H9 (cell line): ENCODE measurements at regions not wholly inside any gene's neighbourhood (a gene's known extent, or its start where the extent isn't known, plus 50 kb on each side); places are given as distances from the start of the nearest gene placed in this dataset.

Experiments
- DNase-seq: peaks from one replicate; pipeline ENCODE4 v3.0.0-alpha.2; 2017
- H2AFZ ChIP-seq: one replicate; pipeline ENCODE4 v1.6.1; 2013; ENCODE audit warnings: mild to moderate bottlenecking, low read length, control low read depth, moderate library complexity
- H2AK5ac ChIP-seq: 2 replicates; pipeline ENCODE4 v1.6.1; 2013; ENCODE audit warnings: low read length, control low read depth, mixed read lengths; ENCODE audit not compliant: insufficient read length
- H2BK120ac ChIP-seq: one replicate; pipeline ENCODE4 v1.6.1; 2013; ENCODE audit warnings: low read depth, mild to moderate bottlenecking, low read length, control low read depth, inconsistent platforms; ENCODE audit not compliant: poor library complexity, severe bottlenecking
- H2BK12ac ChIP-seq: 2 replicates; pipeline ENCODE4 v1.6.1; 2013; ENCODE audit warnings: low read length, control low read depth, mixed read lengths, low read depth; ENCODE audit not compliant: insufficient read length
- H2BK15ac ChIP-seq: 2 replicates; pipeline ENCODE4 v1.6.1; 2013; ENCODE audit warnings: low read depth, low read length, control low read depth
- H2BK20ac ChIP-seq: one replicate; pipeline ENCODE4 v1.6.1; 2013; ENCODE audit warnings: low read depth, mild to moderate bottlenecking, low read length, control low read depth, inconsistent platforms; ENCODE audit not compliant: poor library complexity, severe bottlenecking
- H2BK5ac ChIP-seq: 2 replicates; pipeline ENCODE4 v1.6.1; 2013; ENCODE audit warnings: low read length, control low read depth, mixed read lengths; ENCODE audit not compliant: insufficient read length
- H3K14ac ChIP-seq: 2 replicates; pipeline ENCODE4 v1.6.1; 2013; ENCODE audit warnings: low read length, control low read depth; ENCODE audit not compliant: insufficient read depth
- H3K18ac ChIP-seq: 2 replicates; pipeline ENCODE4 v1.6.1; 2013; ENCODE audit warnings: low read depth, mild to moderate bottlenecking, mixed read lengths, low read length, control low read depth; ENCODE audit not compliant: insufficient read length
- H3K23ac ChIP-seq: 2 replicates; pipeline ENCODE4 v1.6.1; 2013; ENCODE audit warnings: low read length, control low read depth, mixed read lengths, low read depth; ENCODE audit not compliant: insufficient read length
- H3K23me2 ChIP-seq: 2 replicates; pipeline ENCODE4 v1.6.1; 2013; ENCODE audit warnings: low read depth, mild to moderate bottlenecking, mixed read lengths, low read length, control low read depth; ENCODE audit not compliant: insufficient read length, poor library complexity, severe bottlenecking
- H3K27ac ChIP-seq: 2 replicates; pipeline ENCODE4 v1.5.1; 2013; ENCODE audit warnings: low read length, control low read depth, mixed read lengths, low read depth; ENCODE audit not compliant: insufficient read length
- H3K27me3 ChIP-seq: 2 replicates; pipeline ENCODE4 v1.6.1; 2013; ENCODE audit warnings: low read length, control low read depth, inconsistent platforms; ENCODE audit not compliant: insufficient read depth
- H3K4ac ChIP-seq: 2 replicates; pipeline ENCODE4 v1.6.1; 2013; ENCODE audit warnings: low read depth, mild to moderate bottlenecking, control low read depth, inconsistent platforms, low read length, moderate library complexity
- H3K4me1 ChIP-seq: 2 replicates; pipeline ENCODE4 v1.6.1; 2013; ENCODE audit warnings: low read length, control low read depth, inconsistent platforms; ENCODE audit not compliant: insufficient read depth
- H3K4me2 ChIP-seq: 2 replicates; pipeline ENCODE4 v1.6.1; 2013; ENCODE audit warnings: low read length, control low read depth, mixed read lengths; ENCODE audit not compliant: insufficient read length, insufficient read depth
- H3K56ac ChIP-seq: 2 replicates; pipeline ENCODE4 v1.6.1; 2013; ENCODE audit warnings: low read depth, mild to moderate bottlenecking, mixed read lengths, low read length, control low read depth; ENCODE audit not compliant: insufficient read length
- H3K79me1 ChIP-seq: 2 replicates; pipeline ENCODE4 v1.6.1; 2013; ENCODE audit warnings: low read depth, mild to moderate bottlenecking, moderate library complexity, low read length, control low read depth, inconsistent platforms; ENCODE audit not compliant: insufficient read depth, poor library complexity, severe bottlenecking
- H3K79me2 ChIP-seq: 2 replicates; pipeline ENCODE4 v1.6.1; 2013; ENCODE audit warnings: low read length, control low read depth, inconsistent platforms; ENCODE audit not compliant: insufficient read depth
- H3K9ac ChIP-seq: 2 replicates; pipeline ENCODE4 v1.6.1; 2013; ENCODE audit warnings: low read length, control low read depth, mixed read lengths; ENCODE audit not compliant: insufficient read length; ENCODE audit errors: extremely low read depth
- H3K9me3 ChIP-seq: one replicate; pipeline ENCODE4 v1.6.1; 2013; ENCODE audit warnings: low read depth, low read length, inconsistent platforms; ENCODE audit not compliant: control insufficient read depth
- H3T11ph ChIP-seq: one replicate; pipeline ENCODE4 v1.6.1; 2013; ENCODE audit warnings: mild to moderate bottlenecking, low read length, control low read depth, inconsistent platforms
- H4K20me1 ChIP-seq: one replicate; pipeline ENCODE4 v1.6.1; 2013; ENCODE audit not compliant: control insufficient read depth, insufficient read length, insufficient read depth
- H4K5ac ChIP-seq: 2 replicates; pipeline ENCODE4 v1.6.1; 2013; ENCODE audit warnings: low read depth, mild to moderate bottlenecking, mixed read lengths, low read length, control low read depth; ENCODE audit not compliant: insufficient read length
- H4K8ac ChIP-seq: replicated peaks from 2 replicates; pipeline ENCODE4 v1.6.1; 2013; ENCODE audit warnings: low read length, control low read depth, mixed read lengths, low read depth; ENCODE audit not compliant: insufficient read length
- H4K91ac ChIP-seq: 2 replicates; pipeline ENCODE4 v1.6.1; 2013; ENCODE audit warnings: low read depth, mild to moderate bottlenecking, moderate library complexity, mixed read lengths, low read length, control low read depth; ENCODE audit not compliant: insufficient read length
- H3K27ac Mint-ChIP-seq, 3 experiments: 2 replicates in 2 of 3; 3 replicates in 1 of 3; pipeline ENCODE4 v1.8.0; 2020 to 2021; ENCODE audit warnings: mixed read lengths in 3 of 3, mild to moderate bottlenecking in 1 of 3, moderate library complexity in 1 of 3
- H3K27me3 Mint-ChIP-seq: 2 replicates; pipeline ENCODE4 v1.8.0; 2021; ENCODE audit warnings: low read depth, mild to moderate bottlenecking, moderate library complexity, mixed read lengths
- H3K36me3 Mint-ChIP-seq, 3 experiments: 2 replicates in 2 of 3; 3 replicates in 1 of 3; pipeline ENCODE4 v1.8.0; 2020 to 2021; ENCODE audit warnings: low read depth in 3 of 3, mixed read lengths in 3 of 3; ENCODE audit not compliant: insufficient read depth in 1 of 3
- H3K4me1 Mint-ChIP-seq, 2 experiments: 2 replicates each; pipeline ENCODE4 v1.8.0; 2020; ENCODE audit warnings: mixed read lengths in 2 of 2
- H3K4me3 Mint-ChIP-seq, 2 experiments: 2 replicates in 1 of 2; 3 replicates in 1 of 2; pipeline ENCODE4 v1.8.0; 2020 to 2021; ENCODE audit warnings: mild to moderate bottlenecking in 2 of 2, mixed read lengths in 2 of 2, moderate library complexity in 1 of 2
- H3K9me3 Mint-ChIP-seq, 2 experiments: 2 replicates in 1 of 2; 3 replicates in 1 of 2; pipeline ENCODE4 v1.8.0; 2020; ENCODE audit warnings: mild to moderate bottlenecking in 2 of 2, mixed read lengths in 2 of 2, moderate library complexity in 1 of 2
- CTCF ChIP-seq: fragments of 200-600 bp; sonication (generic); conservative IDR thresholded peaks from 3 replicates; pipeline ENCODE4 v1.8.0; 2021; ENCODE audit warnings: antibody characterized with exemption, mild to moderate bottlenecking
- WGBS: extraction: QIAGEN DNeasy Blood & Tissue Kit; methylation state at CpG from one replicate; pipeline ENCODE4 v1.1.7; 2013; ENCODE audit warnings: missing lambda C conversion rate, low lambda C conversion rate, mixed read lengths; ENCODE audit not compliant: insufficient read length; ENCODE audit errors: extremely low coverage; 5-methylcytosine and 5-hydroxymethylcytosine counted together

- H2BK12ac ChIP-seq = no peak overlapping the region
- H4K5ac ChIP-seq = no peak overlapping the region
- no peaks in the 10 kb centered on the region for H4K20me1 ChIP-seq
- Mint-ChIP-seq H3K4me1 (peaks cover 16 to 28% of the 10 kb centered on the region in 2 experiments), H3K36me3 (no peaks in the 10 kb centered on the region), H3K27me3 (no peaks in the 10 kb centered on the region), H3K27ac (0 out of 7 replicates have a peak overlapping the region, but pooled peaks of 1 of the 3 experiments have one; percentile 22), H3K9me3 (no peaks in the 10 kb centered on the region), H3K4me3 (no peak overlapping the region)
- H3K4ac ChIP-seq = no peak overlapping the region
- no peak overlapping the region for H3K56ac ChIP-seq
- H3K4me1 ChIP-seq = peaks cover 3% of the 10 kb centered on the region; the same call in 1 of the 2 replicates
- H3K14ac ChIP-seq = no peak overlapping the region
- H3K18ac ChIP-seq = no peak overlapping the region
- WGBS = no CpG with 5 or more reads among the region's 2 CpGs
- no peaks in the 10 kb centered on the region for H3K79me2 ChIP-seq
- no peak overlapping the region for H3T11ph ChIP-seq
- no peak overlapping the region for H2AFZ ChIP-seq
- TF ChIP-seq CTCF = no peak
- H3K4me2 ChIP-seq = no peak overlapping the region
- H3K79me1 ChIP-seq = no peaks in the 10 kb centered on the region
- H3K27me3 ChIP-seq = no peaks in the 10 kb centered on the region
- H2BK120ac ChIP-seq = no peak overlapping the region
- no peak overlapping the region for H4K91ac ChIP-seq
- H3K9me3 ChIP-seq = no peaks in the 10 kb centered on the region
- H3K9ac ChIP-seq = no peak overlapping the region
- no peak overlapping the region for H2AK5ac ChIP-seq
- no peak overlapping the region for H3K27ac ChIP-seq
- H4K8ac ChIP-seq = no peak overlapping the region
- H3K23ac ChIP-seq = no peak overlapping the region
- DNase-seq = no peak
- no peaks in the 10 kb centered on the region for H3K23me2 ChIP-seq
- H2BK5ac ChIP-seq = no peak overlapping the region
- H2BK15ac ChIP-seq = no peak overlapping the region
- no peak overlapping the region for H2BK20ac ChIP-seq
Observed at GRCh38 chr6:105592329-105592728, 189.4 kb upstream of the PREP start.
